OCI-LY3 (cell line): ENCODE measurements at regions not wholly inside any gene's neighbourhood (a gene's known extent, or its start where the extent isn't known, plus 50 kb on each side); places are given as distances from the start of the nearest gene placed in this dataset.
A peak's percentile ranks its signal among the peaks of the same experiment; 100 is the strongest.

Experiments used
- H2AFZ ChIP-seq: fragments of 200-600, 300-600 bp; shearing (Covaris generic); 2 replicates; pipeline ENCODE4 v1.6.0; 2014; ENCODE audit warnings: antibody characterized with exemption, low read depth, low read length
- H3K27ac ChIP-seq: fragments of 200-600, 300-600 bp; sonication (generic); 2 replicates; pipeline ENCODE4 v1.5.1; 2014; ENCODE audit warnings: mild to moderate bottlenecking, low read length, moderate library complexity, mixed read lengths
- H3K27me3 ChIP-seq: fragments of 200-600, 300-600 bp; sonication (generic); 2 replicates; pipeline ENCODE4 v1.6.1; 2014; ENCODE audit warnings: low read depth, low read length, mixed read lengths
- H3K36me3 ChIP-seq: fragments of 200-600, 300-600 bp; sonication (generic); replicated peaks from 2 replicates; pipeline ENCODE3; 2014; ENCODE audit warnings: low read depth, low read length, mixed read lengths
- H3K4me1 ChIP-seq: fragments of 300-600, 200-600 bp; sonication (generic); 2 replicates; pipeline ENCODE4 v1.6.1; 2014; ENCODE audit warnings: low read length, mixed read lengths
- H3K4me2 ChIP-seq: fragments of 200-600, 300-600 bp; sonication (generic); 2 replicates; pipeline ENCODE4 v1.6.1; 2014; ENCODE audit warnings: low read length, mixed read lengths
- H3K4me3 ChIP-seq: fragments of 300-600, 200-600 bp; sonication (generic); 2 replicates; pipeline ENCODE4 v1.5.1; 2014; ENCODE audit warnings: antibody characterized with exemption, mild to moderate bottlenecking, low read length, moderate library complexity
- H3K79me2 ChIP-seq: fragments of 300-600, 200-600 bp; shearing (Covaris generic); 2 replicates; pipeline ENCODE4 v1.6.1; 2014; ENCODE audit warnings: mild to moderate bottlenecking, low read length, mixed read lengths
- H3K9ac ChIP-seq: fragments of 300-600, 200-600 bp; shearing (Covaris generic); 2 replicates; pipeline ENCODE4 v1.6.0; 2014; ENCODE audit warnings: mild to moderate bottlenecking, low read length, moderate library complexity
- H3K9me3 ChIP-seq: fragments of 200-600, 300-600 bp; shearing (Covaris generic); 2 replicates; pipeline ENCODE4 v1.6.1; 2014; ENCODE audit warnings: low read length, mixed read lengths; ENCODE audit not compliant: insufficient read depth
- H4K20me1 ChIP-seq: fragments of 200-600, 300-600 bp; sonication (generic); 2 replicates; pipeline ENCODE4 v1.6.1; 2016; ENCODE audit warnings: low read length, mixed read lengths; ENCODE audit not compliant: insufficient read depth
- CTCF ChIP-seq: fragments of 200-600, 300-600 bp; sonication (generic); IDR thresholded peaks from 2 replicates; pipeline ENCODE4 v1.5.1; 2014; ENCODE audit warnings: antibody characterized with exemption, low read length, low read depth
- EZH2phosphoT487 ChIP-seq: fragments of 200-600 bp; shearing (Covaris generic); IDR thresholded peaks from 2 replicates; pipeline ENCODE4 v1.6.1; 2018; ENCODE audit warnings: antibody characterized with exemption, mixed run types, low read depth

- H3K9ac ChIP-seq: no peak overlapping the region
- H3K27ac ChIP-seq: peak overlapping the region; percentile 23
- TF ChIP-seq CTCF (no peak), EZH2phosphoT487 (no peak)
- H4K20me1 ChIP-seq: no peaks in the 10 kb centered on the region
- H3K79me2 ChIP-seq: no peaks in the 10 kb centered on the region
- no peaks in the 10 kb centered on the region for H3K36me3 ChIP-seq
- H2AFZ ChIP-seq: no peak overlapping the region
- H3K27me3 ChIP-seq: no peaks in the 10 kb centered on the region
- peak overlapping the region; percentile 48 for H3K4me2 ChIP-seq
- no peaks in the 10 kb centered on the region for H3K9me3 ChIP-seq
- 0 out of 2 replicates have a peak overlapping the region, but pooled peaks have one; percentile 1 for H3K4me3 ChIP-seq
- peaks cover 17% of the 10 kb centered on the region for H3K4me1 ChIP-seq
Measured at GRCh38 chr13:19239114-19239860, 57.7 kb upstream of the TUBA3C start.
